ENCODE measurements at regions not wholly inside any gene's neighbourhood (a gene's known extent, or its start where the extent isn't known, plus 50 kb on each side); places are given as distances from the start of the nearest gene placed in this dataset.
A peak's percentile ranks its signal among the peaks of the same experiment; 100 is the strongest.

DNA sequence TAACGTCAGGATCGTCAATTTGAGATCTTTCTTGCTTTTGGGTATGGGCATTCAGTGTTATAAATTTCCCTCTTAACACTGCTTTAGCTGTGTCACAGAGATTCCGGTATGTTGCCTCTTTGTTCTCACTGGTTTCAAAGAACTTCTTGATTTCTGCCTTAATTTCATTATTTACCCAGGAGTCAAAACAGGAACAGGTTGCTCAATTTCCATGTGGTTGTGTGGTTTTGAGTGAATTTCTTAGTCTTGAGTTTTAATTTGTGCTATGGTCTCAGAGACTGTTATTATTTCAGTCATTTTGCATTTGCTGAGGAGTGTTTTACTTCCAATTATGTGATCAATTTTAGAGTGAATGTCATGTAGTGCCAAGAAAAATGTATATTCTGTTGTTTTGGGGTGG, 153.1 kb downstream of the PCDH17 start:
- no peak for DNase-seq (ENCODE audit: low spot score)

GRCh38 chr13:57787058-57787791, 155.7 kb downstream of the PCDH17 start:
- DNase-seq (ENCODE audit: low spot score): peak; percentile 53

DNA sequence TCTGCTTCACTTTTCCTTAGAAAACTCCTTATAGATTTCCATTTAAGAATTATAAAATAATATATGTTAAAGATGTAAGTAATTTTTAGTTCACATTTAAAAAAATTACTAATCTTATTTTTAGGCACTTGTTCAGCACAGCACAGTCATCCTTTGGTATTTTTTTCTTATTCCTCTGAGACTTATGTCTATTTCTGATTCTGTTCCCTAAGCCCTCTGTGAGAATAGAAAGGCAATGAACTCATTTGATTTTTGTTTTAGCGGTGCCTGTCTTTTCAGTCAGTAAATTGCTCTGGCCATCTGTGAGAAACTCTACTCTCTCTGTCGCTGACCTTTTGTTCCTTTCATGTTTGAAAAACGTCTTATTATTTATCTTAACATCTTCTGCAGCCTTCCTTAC, 168.1 kb downstream of the PCDH17 start:
- DNase-seq (ENCODE audit: low spot score): no peak

- no peak for DNase-seq (ENCODE audit: low spot score)
These were observed 182.1 kb downstream of the PCDH17 start for GRCh38 chr13:57813651-57814050.

DNA sequence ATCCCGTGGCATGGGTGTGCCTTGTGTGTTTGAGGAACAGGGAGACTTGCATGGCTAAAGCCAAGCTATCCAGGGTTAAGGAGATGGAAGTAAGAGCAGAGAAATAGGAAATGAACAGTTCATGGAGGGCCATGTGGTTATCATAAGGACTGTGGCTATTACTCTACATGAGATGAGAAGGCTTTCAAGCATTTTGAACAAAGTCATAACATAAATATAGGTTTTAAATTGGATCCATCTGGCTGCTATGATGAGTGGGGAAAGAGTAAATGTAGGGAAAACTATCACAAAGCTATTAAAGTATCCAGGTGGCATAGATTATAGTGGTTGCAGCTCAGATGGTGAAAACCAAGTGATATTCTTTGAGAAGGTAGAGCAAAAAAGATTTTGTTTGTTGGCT, 184.1 kb downstream of the PCDH17 start:
- DNase-seq (ENCODE audit: low spot score): no peak

GRCh38 chr13:57820924-57821323, 189.4 kb downstream of the PCDH17 start:
- DNase-seq (ENCODE audit: low spot score): no peak

- no peak for DNase-seq (ENCODE audit: low spot score)
These were observed 192.2 kb downstream of the PCDH17 start for GRCh38 chr13:57823704-57824103.

DNA sequence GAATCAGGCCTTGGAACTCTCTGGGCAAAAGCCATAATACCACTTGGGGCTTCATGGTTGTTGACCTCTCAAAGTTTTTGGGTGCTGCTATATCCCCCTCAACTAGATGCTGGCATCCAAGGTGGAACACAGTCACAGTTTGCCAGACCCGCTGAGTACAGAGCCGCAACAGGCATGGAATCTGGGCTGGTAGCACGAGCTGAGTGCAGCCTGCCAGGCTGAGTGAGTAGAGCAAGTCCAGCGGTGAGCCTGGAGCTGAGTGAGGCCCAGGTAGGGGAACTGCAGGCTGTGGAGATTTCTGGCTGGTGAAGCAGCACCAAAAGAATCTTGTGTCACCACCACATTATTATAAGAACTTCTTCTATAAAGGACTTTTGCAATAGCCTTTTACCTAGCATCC, 192.6 kb downstream of the PCDH17 start:
- no peak for DNase-seq (ENCODE audit: low spot score)

DNA sequence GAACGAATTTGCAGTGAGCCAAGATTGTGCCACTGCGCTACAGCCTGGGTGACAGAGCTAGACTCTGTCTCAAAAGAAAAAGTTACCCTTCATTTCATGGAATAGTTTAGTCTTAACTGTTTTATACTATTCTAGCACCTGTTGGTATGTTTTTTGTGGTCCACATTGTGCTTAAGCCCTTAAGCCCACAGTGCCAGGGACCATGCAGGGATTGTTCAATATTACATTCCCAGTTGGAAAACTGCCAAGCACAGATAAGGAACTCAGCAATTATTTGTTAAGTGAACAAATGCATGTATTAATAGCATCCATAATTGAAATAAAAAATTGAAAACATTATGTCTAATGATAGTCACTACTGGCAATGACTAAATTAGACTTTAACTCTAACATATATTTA, 193.5 kb downstream of the PCDH17 start:
- DNase-seq (ENCODE audit: low spot score): no peak

DNA sequence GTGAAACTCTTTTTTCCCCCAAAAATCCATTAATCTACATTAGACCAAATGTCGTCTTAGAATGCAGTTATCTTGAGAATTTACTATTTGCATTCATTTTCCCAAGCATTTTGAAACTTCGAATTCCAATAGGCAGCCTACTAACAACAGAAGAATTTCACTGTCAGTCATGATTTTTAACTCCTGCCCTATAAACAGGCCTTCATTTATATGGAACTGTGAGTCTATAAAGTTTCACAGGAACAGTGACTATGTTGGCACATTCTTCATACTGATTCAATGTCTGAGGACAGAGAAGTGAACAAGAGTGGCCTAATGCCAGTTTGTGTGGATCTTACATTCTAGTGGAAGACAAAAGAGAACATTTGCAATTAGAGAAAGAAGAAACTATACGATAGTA, 198.0 kb downstream of the PCDH17 start:
- DNase-seq (ENCODE audit: low spot score): no peak

GRCh38 chr13:57832187-57832586, 200.6 kb downstream of the PCDH17 start:
- no peak for DNase-seq (ENCODE audit: low spot score)

- DNase-seq (ENCODE audit: low spot score): no peak
These were observed 206.3 kb downstream of the PCDH17 start for GRCh38 chr13:57837801-57838200.

DNA sequence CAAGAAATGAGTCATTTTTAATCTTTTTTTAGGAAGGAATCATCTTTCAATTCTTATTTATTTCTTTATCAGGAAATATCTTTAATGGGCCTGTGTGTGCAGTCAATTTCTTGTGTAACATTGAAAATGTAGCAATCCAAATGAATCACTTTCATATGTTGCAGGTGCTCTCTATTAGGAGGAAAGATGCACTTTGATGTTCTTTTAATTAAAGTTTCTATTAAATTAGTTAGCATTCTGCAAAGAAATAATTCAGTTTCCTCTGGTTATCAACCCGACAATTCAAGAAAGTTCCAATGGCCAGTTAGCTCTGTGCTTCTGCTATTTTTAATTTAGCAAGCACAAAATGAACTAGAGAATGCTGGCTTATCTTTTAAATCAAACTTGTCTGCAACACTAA, 212.0 kb downstream of the PCDH17 start:
- peak; percentile 52 for DNase-seq (ENCODE audit: low spot score)

- DNase-seq (ENCODE audit: low spot score): no peak
These were observed 215.1 kb downstream of the PCDH17 start for GRCh38 chr13:57846600-57847173.

DNA sequence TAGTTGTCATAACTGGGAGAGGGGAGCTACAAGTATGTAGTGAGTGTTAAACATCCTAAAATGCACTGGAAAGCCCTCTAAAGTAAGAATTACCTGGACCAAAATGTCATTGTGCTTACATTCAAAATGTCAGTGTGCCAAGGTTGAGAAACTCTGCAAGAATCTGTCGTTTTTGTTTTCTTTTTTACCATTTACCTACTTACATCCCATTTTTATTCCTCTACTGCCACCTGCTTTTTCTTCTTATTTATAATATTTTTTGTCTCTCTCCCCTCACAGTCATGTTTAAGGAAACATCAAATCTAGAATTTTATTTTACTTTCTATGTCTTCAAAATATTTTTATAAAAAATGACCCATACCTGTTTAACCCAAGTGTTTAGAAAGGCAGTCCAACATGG, 226.4 kb downstream of the PCDH17 start:
- no peak for DNase-seq (ENCODE audit: low spot score)

DNA sequence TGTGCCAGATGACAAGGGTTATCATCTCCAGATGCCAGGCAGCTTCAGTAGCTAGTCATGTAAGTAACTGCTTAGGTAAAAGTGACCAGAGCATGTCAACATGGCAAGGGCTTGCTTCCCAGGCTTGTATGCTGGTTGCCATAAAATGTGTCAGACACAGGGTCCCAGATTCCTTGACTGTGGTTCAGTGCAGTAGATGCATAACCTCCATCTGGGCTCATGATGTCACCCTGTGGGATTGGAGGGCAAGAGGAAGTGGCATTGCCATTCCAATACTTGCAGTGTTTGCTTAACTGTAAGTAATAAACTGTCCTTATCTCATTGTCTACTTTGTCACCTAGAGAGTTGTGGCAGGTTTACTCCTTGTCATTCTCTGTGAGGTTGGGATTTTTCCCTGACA, 226.8 kb downstream of the PCDH17 start:
- no peak for DNase-seq (ENCODE audit: low spot score)

DNA sequence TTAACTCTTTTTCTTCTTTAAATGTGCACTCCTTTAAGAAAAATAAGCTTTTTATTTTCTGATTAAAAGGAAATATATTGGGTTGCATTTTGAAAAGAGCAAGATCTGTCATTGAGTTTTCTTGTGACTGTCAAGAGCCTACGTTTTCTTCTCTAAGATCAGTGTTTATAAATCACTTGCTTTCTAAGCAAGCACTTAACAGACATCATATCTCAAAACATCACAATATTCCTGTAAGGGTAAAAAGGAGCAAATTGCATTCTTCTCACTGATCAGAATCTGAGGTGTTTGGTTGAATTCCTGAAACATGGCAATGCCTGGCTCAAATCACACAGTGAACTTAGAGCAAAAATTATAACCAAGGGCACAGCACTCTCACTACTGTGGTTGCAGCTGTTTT, 231.3 kb downstream of the PCDH17 start:
- no peak for DNase-seq (ENCODE audit: low spot score)

- no peak for DNase-seq (ENCODE audit: low spot score)
These were observed 234.2 kb downstream of the PCDH17 start for GRCh38 chr13:57865600-57866294.

GRCh38 chr13:57874530-57874929, 243.0 kb downstream of the PCDH17 start:
- no peak for DNase-seq (ENCODE audit: low spot score)

DNA sequence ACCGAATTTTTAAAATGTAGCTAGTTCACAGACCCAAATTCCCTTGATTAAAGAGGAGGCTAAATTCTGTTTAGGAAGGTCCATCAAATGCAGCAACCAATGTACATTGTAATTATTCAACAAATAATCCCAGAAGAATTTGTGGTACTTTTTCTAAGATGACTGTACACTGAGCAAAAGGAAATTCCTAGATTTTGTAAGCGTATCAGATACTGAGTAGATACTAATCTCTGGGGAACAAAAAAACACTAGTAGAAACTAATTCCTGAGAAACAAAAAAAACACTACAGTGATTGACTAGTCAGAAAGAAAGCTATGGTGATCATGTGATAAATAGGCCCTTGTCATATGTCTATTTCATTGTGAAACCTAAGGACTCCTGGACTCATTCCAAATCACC, 246.1 kb downstream of the PCDH17 start:
- no peak for DNase-seq (ENCODE audit: low spot score)

DNA sequence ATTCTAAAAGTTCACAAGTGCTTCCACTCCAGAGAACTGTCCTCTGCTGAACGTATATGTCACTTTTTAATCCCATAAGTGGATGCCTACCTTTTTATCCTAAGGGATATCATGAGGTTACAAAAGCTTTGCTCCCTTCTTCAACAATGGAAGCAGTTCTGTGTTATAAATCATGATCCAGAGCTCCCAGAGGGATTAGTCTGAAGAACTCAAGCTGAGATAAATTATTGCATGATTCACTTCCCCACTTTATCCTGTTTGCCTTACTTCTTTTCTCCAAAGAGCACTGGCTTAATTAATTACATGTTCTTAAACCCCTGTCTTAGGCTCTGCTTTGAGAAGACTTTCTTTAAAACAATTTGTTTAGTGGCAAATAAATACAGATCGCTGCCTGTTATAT, 246.7 kb downstream of the PCDH17 start:
- DNase-seq (ENCODE audit: low spot score): no peak

DNA sequence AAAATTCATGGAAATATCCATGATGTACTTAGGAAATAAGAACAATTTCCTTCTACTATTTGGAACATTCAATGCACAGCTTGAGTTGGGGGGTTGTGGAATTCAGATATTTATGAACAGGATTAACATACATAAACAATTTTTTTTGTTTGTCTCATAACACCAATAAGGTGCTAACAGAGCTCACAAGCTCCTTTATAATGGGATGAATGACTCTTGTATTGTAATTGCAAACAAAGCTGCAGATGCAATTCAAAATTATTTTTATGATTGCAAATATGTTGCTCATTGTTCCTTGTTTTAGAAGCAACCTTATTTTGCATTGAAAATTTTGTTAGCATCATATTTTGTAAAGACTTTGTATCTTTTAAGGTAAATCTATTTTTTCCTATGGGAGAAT, 265.7 kb downstream of the PCDH17 start:
- DNase-seq (ENCODE audit: low spot score): no peak

GRCh38 chr13:57899096-57899495, 267.6 kb downstream of the PCDH17 start:
- DNase-seq (ENCODE audit: low spot score): no peak

Measured in SK-N-DZ (cell line).